NCI-H2196 (cell line): ENCODE measurements at regions not wholly inside any gene's neighbourhood (a gene's known extent, or its start where the extent isn't known, plus 50 kb on each side); places are given as distances from the start of the nearest gene placed in this dataset.

Source experiments
- DNase-seq: peaks from one replicate; lab custom pipeline; 2025; ENCODE audit not compliant: unreplicated experiment; lab: John Stamatoyannopoulos, UW

DNA sequence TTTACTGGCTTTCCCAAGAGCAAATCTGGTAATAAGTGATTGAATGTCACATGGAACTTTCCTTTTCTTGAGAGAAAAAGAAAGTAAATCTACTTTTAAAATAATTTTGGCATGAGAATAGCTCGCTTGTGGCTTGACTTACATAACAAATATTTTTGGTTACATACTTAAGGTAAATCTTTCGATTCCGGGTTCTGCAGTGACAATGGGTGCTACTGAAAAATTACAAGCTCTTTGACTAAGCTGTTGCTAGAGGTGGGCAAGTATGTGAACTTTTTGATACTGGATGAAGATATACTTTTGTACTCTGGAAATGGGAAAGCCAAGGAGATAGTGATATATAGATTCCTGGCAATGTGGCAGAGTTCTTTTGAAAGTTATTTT, 51.9 kb upstream of the OTOL1 start:
- DNase-seq: no peak

- no peak for DNase-seq
These were observed 52.5 kb upstream of the OTOL1 start for GRCh38 chr3:161443921-161444693.

- DNase-seq: no peak
These were observed 59.0 kb upstream of the SPTSSB start for GRCh38 chr3:161430307-161430706.

GRCh38 chr3:161427347-161427746, 56.0 kb upstream of the SPTSSB start:
- DNase-seq: no peak

DNA sequence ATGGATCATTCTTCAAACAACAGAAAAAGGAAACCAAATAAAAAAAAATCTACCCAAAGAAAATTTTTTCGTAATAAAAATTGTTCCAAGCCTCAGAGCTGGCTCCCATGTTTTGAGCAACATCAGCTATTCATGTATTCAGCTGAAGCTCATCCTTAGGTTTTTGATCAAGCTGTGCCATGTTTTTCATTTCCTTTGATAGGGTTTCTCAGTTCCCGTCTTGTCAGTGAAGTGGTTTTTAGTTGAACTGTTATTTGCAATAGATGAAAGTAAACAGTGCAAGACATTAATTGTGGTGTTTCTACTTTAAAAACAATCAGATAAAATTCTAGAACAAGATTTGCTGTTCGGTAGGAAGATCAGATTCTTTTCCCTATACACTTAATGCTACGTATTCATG, 55.4 kb upstream of the SPTSSB start:
- no peak for DNase-seq

DNA sequence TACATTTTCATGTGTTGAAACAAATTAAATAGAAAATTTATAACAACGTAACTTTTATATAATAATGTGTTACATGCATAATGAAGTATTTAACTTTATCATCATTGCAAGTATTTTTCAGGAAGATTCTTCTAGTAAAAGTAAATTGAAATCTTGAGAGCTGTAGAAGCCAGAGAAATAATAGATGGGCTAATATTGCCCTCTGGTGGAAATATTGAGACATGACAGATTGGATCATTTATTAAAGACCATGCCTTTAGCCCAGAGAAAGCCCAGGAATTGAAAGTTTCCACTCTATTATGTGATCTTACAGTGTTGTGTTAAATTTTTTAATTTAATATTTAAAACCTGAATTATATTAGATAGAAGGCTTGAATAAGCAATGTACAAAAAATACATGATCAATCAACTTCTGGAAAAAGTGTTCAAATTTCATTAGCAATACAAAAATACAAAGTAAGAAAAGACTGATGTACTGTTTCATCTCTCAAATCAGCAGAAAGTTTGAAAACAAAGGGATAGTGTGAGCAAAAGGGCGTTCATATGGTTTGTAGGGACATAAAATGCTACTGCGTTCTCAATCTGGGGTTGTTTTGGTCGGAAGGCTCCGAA, 52.7 kb upstream of the SPTSSB start:
- peak; percentile 68 for DNase-seq

- no peak for DNase-seq
These were observed 50.9 kb upstream of the SPTSSB start for GRCh38 chr3:161422171-161422700.
